Ovary (tissue), 3 donors: ENCODE measurements at regions not wholly inside any gene's neighbourhood (a gene's known extent, or its start where the extent isn't known, plus 50 kb on each side); places are given as distances from the start of the nearest gene placed in this dataset.

Experiments
- EP300 ChIP-seq: sonication (generic); formaldehyde crosslinking; IDR thresholded peaks from one replicate; pipeline ENCODE4 v1.6.1; 2017; ENCODE audit warnings: antibody characterized with exemption
- TF ChIP-seq, protein P1 (sequence below), 3 donors: fragments of 450-650 bp in 2 of 3; fragments of 200-600 bp in 1 of 3; IDR thresholded peaks; one replicate each; pipeline versions ENCODE4 v1.5.1 to v1.8.0; 2016 to 2022; ENCODE audit warnings: antibody characterized with exemption in 3 of 3, mild to moderate bottlenecking in 1 of 3
- donor health status: DM: no; HTN: no; CAD: no.

DNA sequence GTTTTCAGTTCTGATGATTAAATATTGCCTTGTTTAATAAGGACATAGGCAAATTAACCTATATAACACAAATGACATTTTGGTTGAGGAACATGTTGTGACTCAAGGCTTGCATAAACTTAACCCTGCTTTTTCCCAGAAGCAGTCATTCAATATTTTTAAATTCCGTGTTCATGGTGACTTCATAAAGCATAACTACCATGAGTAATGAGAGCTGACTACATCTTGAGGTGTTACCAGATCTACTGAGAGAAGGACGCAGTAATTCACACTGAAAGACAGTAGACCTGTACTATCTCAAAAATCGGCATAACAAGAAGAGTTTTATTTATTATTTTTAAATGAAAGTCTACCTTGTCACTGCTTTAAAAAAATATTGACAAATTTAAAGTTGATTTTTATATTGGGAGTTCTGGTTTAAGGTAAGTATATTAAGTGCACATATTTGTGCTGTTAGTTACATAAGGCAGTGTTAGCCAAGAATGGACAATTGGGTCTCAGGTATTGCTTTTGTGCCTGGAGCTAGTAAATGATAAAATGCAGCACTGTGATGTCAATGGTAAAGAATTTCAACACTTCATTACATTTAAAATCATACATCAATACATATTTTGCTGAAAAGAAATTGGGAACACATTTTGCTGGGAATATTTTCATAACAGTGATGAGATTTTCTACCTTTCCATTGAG lies 1198.5 kb downstream of the FSCB start:
- TF ChIP-seq, protein P1, sequence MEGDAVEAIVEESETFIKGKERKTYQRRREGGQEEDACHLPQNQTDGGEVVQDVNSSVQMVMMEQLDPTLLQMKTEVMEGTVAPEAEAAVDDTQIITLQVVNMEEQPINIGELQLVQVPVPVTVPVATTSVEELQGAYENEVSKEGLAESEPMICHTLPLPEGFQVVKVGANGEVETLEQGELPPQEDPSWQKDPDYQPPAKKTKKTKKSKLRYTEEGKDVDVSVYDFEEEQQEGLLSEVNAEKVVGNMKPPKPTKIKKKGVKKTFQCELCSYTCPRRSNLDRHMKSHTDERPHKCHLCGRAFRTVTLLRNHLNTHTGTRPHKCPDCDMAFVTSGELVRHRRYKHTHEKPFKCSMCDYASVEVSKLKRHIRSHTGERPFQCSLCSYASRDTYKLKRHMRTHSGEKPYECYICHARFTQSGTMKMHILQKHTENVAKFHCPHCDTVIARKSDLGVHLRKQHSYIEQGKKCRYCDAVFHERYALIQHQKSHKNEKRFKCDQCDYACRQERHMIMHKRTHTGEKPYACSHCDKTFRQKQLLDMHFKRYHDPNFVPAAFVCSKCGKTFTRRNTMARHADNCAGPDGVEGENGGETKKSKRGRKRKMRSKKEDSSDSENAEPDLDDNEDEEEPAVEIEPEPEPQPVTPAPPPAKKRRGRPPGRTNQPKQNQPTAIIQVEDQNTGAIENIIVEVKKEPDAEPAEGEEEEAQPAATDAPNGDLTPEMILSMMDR (IDR thresholded peaks at IDR 0.05): no peak
- TF ChIP-seq EP300: no peak
